Gastrocnemius medialis (tissue), 4 donors: ENCODE measurements at regions not wholly inside any gene's neighbourhood (a gene's known extent, or its start where the extent isn't known, plus 50 kb on each side); places are given as distances from the start of the nearest gene placed in this dataset.

Source experiments
- ATAC-seq, 2 donors: fragments of 150-250 bp; one replicate each; pipeline ENCODE4 v1.9.1; 2016
- DNase-seq, 2 donors: peaks; one replicate each; pipeline ENCODE4 v3.0.0-alpha.2; 2019
- H3K27ac ChIP-seq, 4 donors: fragments of 200-600 bp; sonication (generic); 1 replicate in 1 of 4; 2 replicates in 3 of 4; pipeline ENCODE4 v1.5.1; 2016 to 2018; ENCODE audit warnings: mild to moderate bottlenecking in 2 of 4, moderate library complexity in 1 of 4
- H3K27me3 ChIP-seq, 3 donors: fragments of 200-600 bp; sonication (generic) in 2 of 3; 1 replicate in 1 of 3; 2 replicates in 2 of 3; pipeline versions ENCODE4 v1.5.1 to v1.6.0; 2016 to 2019; ENCODE audit warnings: mild to moderate bottlenecking in 1 of 3, moderate library complexity in 1 of 3
- H3K36me3 ChIP-seq, 2 donors: fragments of 200-600 bp; sonication (generic) in 1 of 2; one replicate each; pipeline ENCODE4 v1.5.1; 2017 to 2018
- H3K4me1 ChIP-seq, 2 donors: fragments of 200-600 bp; sonication (generic) in 1 of 2; one replicate each; pipeline ENCODE4 v1.5.1; 2016 to 2017; ENCODE audit warnings: mild to moderate bottlenecking in 2 of 2
- H3K4me3 ChIP-seq, 4 donors: fragments of 200-600 bp; sonication (generic) in 3 of 4; 1 replicate in 1 of 4; 2 replicates in 3 of 4; pipeline ENCODE4 v1.5.1; 2016 to 2019; ENCODE audit warnings: mild to moderate bottlenecking in 2 of 4
- H3K9me3 ChIP-seq, 3 donors: fragments of 200-600 bp; sonication (generic) in 2 of 3; 1 replicate in 1 of 3; 2 replicates in 2 of 3; pipeline ENCODE4 v1.5.1; 2016 to 2019
- POLR2A ChIP-seq, 2 donors: fragments of 450-650 bp; IDR thresholded peaks; one replicate each; pipeline ENCODE4 v1.6.1; 2017; ENCODE audit warnings: antibody characterized with exemption in 2 of 2, mild to moderate bottlenecking in 2 of 2, moderate library complexity in 2 of 2
- in situ Hi-C, 4 donors: fragments of 200-750 bp; cut with MboI; loops; one replicate each; pipeline versions ENCODE4 v1.15.0 to v1.8.0; 2017; ENCODE audit warnings: low sequenced_read_pairs in 4 of 4
- intact Hi-C: fragments of 100-400 bp; cut with DNase I; formaldehyde crosslinking; loops from one replicate; pipeline ENCODE4 v1.15.1; 2023; ENCODE audit warnings: low total_unique reads
- TF ChIP-seq, protein P1 (sequence below), 5 experiments: fragments of 450-650 bp in 3 of 5; fragments of 200-600 bp in 2 of 5; sonication (generic) in 2 of 5; IDR thresholded peaks in 4 of 5; conservative IDR thresholded peaks in 1 of 5; 1 replicate in 4 of 5; 2 replicates in 1 of 5; pipeline ENCODE4 v1.5.1; 2016 to 2019; ENCODE audit warnings: antibody characterized with exemption in 5 of 5, mild to moderate bottlenecking in 3 of 5, moderate library complexity in 3 of 5

DNA sequence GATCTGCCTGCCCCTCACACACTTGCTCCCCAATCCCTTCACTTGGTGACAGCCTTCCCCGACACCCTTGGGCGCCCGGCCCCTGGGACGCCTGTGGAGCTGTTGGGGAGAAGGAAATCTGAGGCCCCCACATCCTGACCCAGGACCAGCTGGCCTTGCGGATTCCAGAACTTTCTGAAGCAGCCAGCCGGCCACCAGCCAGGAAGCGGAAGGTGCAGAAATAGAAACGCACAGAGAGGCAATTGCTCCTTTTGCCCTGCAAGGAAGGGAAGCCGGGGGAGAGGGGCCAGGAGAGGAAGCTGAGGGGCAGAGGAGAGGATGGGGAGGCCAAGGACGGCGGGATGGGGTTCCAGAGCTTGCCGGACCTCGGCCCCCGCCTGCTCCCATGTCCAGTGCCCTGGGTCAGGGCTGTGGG is 66.7 kb upstream of the LINC01488 start:
- Histone ChIP-seq H3K9me3 (no peaks in the 10 kb centered on the region), H3K27me3 (no peaks in the 10 kb centered on the region), H3K27ac (no peak overlapping the region), H3K4me1 (no peaks in the 10 kb centered on the region), H3K4me3 (no peak overlapping the region), H3K36me3 (no peaks in the 10 kb centered on the region)
- no peak for ATAC-seq
- in situ Hi-C loops (no loop called here), intact Hi-C loops (no loop called here)
- no peak for TF ChIP-seq POLR2A (IDR thresholded peaks at IDR 0.05)
- TF ChIP-seq, protein P1, sequence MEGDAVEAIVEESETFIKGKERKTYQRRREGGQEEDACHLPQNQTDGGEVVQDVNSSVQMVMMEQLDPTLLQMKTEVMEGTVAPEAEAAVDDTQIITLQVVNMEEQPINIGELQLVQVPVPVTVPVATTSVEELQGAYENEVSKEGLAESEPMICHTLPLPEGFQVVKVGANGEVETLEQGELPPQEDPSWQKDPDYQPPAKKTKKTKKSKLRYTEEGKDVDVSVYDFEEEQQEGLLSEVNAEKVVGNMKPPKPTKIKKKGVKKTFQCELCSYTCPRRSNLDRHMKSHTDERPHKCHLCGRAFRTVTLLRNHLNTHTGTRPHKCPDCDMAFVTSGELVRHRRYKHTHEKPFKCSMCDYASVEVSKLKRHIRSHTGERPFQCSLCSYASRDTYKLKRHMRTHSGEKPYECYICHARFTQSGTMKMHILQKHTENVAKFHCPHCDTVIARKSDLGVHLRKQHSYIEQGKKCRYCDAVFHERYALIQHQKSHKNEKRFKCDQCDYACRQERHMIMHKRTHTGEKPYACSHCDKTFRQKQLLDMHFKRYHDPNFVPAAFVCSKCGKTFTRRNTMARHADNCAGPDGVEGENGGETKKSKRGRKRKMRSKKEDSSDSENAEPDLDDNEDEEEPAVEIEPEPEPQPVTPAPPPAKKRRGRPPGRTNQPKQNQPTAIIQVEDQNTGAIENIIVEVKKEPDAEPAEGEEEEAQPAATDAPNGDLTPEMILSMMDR (IDR thresholded peaks at IDR 0.05 in 4 of 5, conservative IDR thresholded peaks at IDR 0.05 in 1 of 5) = no peak
- no peak for DNase-seq

DNA sequence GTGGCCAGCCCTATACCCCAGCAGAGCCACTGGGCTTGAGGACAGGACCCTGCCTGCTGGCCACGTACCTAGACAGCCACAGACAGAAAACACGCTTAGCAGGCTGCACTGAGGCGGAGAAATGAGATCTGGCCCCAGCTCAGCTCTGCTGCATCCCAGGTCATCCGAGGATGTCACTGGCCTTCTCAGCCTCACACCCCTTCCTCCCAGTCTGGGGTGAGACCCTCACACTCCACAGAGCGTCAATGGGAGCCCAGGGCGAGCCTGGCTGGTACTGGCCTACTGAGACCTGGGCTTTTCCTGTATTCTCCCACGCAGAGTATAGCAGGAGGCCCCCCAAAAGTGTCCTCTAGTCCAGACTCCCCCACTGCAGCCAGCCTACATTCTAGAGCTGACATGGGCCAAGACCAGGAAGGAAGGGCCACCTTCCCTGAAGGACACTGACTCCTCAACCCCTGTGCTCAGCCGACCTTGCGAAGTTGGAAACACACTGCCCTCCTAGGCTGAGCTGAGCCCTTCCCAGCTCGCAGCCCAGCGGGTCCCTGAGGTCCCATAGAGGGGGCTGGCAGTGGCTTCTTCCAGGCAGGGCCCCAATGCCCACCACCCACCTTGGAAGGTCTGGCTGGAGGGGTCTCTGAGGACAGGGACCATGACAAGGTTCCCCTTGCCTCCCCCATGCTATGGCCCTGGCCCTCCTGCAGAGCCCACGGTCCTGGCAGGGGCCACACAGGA is 65.9 kb upstream of the LINC01488 start:
- Histone ChIP-seq H3K36me3 (no peaks in the 10 kb centered on the region), H3K27ac (no peak overlapping the region), H3K4me1 (peaks cover 0 to 2% of the 10 kb centered on the region in 2 donors), H3K9me3 (no peaks in the 10 kb centered on the region), H3K27me3 (no peaks in the 10 kb centered on the region), H3K4me3 (no peak overlapping the region)
- intact Hi-C loops = no loop called here
- no peak for ATAC-seq
- TF ChIP-seq, protein P1 (IDR thresholded peaks at IDR 0.05 in 4 of 5, conservative IDR thresholded peaks at IDR 0.05 in 1 of 5) = no peak
- TF ChIP-seq POLR2A (IDR thresholded peaks at IDR 0.05) = no peak
- in situ Hi-C loops = no loop called here
- DNase-seq = no peak

DNA sequence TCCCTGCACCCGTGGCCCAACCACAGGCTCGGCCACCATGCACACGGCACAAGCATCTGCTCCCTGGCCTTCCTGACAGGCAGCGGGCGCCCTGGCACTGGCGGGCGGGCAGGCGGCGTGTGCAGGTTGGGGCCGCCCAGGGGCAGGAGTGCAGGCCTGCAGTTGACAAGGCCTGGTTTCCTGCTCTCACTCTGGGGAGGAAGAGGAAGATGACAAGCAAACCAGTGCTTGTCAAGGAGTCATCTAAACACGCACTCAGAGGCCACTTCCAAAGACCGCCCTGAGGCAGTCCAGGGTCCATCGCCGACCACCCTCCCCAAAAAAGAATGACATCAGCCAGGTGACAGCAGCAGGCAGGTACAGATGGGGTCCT is 65.3 kb upstream of the LINC01488 start:
- Histone ChIP-seq H3K27me3 (no peaks in the 10 kb centered on the region), H3K9me3 (no peaks in the 10 kb centered on the region), H3K27ac (no peak overlapping the region), H3K36me3 (no peaks in the 10 kb centered on the region), H3K4me3 (no peak overlapping the region), H3K4me1 (peaks cover 0 to 4% of the 10 kb centered on the region in 2 donors)
- no peak for DNase-seq
- no peak for ATAC-seq
- TF ChIP-seq, protein P1 (IDR thresholded peaks at IDR 0.05 in 4 of 5, conservative IDR thresholded peaks at IDR 0.05 in 1 of 5) = no peak
- no peak for TF ChIP-seq POLR2A (IDR thresholded peaks at IDR 0.05)
- in situ Hi-C loops = no loop called here
- intact Hi-C loops = no loop called here

DNA sequence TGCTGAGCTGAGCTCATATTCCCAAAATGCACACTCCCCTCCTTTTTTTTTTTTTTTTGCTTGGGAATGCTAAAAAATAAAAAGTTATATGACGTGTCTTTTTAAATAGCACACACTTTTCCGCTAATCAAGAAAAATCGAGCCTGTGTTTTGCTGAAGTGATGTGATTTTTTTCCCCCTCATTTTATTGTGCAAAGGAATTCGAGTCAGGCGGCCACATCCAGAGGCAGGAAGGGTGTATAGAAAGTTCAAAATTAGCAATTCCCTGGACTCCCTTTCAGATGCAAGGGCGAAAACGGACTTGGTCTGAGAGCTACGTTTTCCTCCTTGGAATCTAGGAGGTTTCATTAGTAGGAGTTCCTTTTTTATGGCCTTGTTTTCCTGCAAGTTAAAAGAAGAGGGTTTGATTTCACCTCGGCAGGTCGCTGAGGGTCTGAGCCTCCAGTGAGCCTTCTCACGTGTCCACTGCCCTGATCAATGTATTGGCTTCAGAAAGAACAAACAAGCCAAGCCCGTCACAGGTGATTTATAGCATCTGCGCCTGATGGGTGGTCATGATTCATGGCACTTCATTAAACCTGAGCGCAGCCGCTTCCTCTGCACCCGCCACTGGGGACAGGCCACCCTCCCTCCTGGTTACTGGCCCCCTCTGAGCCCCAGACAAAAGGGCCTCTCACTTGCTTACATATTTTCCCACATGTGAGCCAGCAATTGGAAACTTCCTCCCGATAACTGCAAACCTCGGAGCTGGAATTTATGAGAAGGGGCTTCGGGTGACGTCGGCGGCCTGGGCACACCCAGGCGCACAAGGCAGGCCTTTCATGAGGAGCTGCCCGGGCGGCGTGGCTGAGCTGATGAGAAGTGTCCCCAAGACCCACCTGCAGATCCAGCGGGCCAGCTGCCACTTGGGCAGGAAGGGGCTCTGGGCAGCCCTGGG is 64.4 kb upstream of the LINC01488 start:
- DNase-seq = no peak
- ATAC-seq = no peak
- intact Hi-C loops (no loop called here), in situ Hi-C loops (no loop called here)
- Histone ChIP-seq H3K4me3 (no peak overlapping the region), H3K4me1 (peaks cover 0 to 4% of the 10 kb centered on the region in 2 donors), H3K27me3 (no peaks in the 10 kb centered on the region), H3K27ac (no peak overlapping the region), H3K9me3 (no peaks in the 10 kb centered on the region), H3K36me3 (no peaks in the 10 kb centered on the region)
- no peak for TF ChIP-seq POLR2A (IDR thresholded peaks at IDR 0.05)

DNA sequence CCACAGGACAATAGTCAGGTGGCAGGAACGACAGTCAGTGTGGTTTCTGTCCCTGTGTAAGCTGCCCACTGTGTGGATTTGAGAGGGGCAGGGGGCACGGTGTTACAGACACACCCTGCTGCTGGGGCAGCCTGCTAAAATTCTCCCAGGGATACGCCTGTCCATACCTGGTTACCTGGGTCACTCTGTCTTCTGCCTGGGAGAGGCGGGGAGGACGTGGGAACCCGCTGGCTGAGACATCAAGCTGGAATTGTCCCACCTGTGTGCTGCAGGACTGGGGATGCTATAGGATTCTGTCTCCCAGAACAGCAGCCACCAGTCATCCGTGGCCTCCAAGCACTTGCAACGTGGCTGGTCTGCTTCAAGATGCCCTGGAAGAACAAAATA is 63.8 kb upstream of the LINC01488 start:
- H3K36me3 ChIP-seq = no peaks in the 10 kb centered on the region
- no peaks in the 10 kb centered on the region for H3K27me3 ChIP-seq
- no peak overlapping the region for H3K27ac ChIP-seq
- no peak for ATAC-seq
- peaks cover 0 to 4% of the 10 kb centered on the region in 2 donors for H3K4me1 ChIP-seq
- no peak overlapping the region for H3K4me3 ChIP-seq
- intact Hi-C loops = no loop called here
- no peaks in the 10 kb centered on the region for H3K9me3 ChIP-seq
- DNase-seq = no peak
- TF ChIP-seq, protein P1 (IDR thresholded peaks at IDR 0.05 in 4 of 5, conservative IDR thresholded peaks at IDR 0.05 in 1 of 5) = no peak
- TF ChIP-seq POLR2A (IDR thresholded peaks at IDR 0.05) = no peak
- in situ Hi-C loops = no loop called here
